Hematopoietic multipotent progenitor cell treated with erythropoietin and hydrocortisone succinate and interleukin-3 and kit ligand, for 15 days (in vitro differentiated cells): ENCODE measurements at regions not wholly inside any gene's neighbourhood (a gene's known extent, or its start where the extent isn't known, plus 50 kb on each side); places are given as distances from the start of the nearest gene placed in this dataset.

Experiments
- DNase-seq: peaks from one replicate; pipeline ENCODE4 v3.0.0-alpha.2; 2015; ENCODE audit warnings: low spot score

DNA sequence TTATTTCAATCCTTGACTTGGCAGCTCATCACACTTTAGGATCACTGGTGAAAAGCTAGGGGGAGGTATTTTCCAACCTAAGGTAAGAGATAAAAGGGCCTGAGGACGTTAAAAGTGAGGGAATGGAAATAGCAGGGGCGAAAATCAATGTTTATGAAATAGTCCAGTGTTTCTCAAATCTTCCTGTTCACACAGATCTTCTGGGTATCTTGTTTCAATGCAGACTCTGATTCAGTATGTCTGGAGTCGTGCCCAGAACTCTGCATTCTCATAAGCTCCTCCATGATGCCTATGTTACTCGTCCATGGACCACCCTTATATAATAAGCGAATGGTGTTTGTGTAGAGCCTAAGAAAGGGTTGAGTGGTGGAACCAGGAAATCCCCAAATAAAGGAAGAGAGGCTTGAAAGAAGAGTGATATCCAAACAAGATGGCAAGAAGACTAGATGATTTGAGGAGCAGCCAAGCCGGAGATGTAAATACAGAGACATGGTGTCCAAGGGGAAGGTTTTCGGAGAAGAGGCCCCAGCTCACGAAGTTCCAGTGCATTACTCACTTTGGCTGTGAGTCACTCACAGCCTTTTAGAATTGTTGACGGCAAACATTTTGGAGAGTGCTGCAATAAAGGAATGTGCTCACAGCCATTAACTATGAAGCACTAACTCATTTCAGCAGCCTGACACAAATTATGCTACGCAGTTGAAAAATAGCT is 215.6 kb upstream of the PPARGC1A start:
- DNase-seq = no peak

DNA sequence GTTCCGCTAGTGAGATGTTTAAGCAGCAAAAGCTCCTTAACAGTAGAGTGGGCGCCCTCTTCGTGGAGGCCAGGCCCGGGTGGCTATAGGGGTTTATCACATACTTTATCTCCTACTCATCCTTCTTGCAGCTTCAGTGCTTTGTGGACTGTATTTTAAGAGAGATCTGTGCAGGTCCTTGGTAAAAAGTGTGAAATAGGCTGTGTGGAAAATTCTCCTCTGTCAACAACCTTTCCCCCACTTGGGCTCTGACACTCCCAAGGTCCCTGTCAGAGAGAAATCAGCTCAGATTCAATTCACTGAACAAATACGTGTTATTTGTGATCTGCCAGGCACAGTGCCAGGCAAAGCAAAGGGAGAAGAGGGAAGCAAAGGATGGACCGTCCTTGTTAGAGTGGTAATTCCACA is 214.3 kb upstream of the PPARGC1A start:
- no peak for DNase-seq

GRCh38 chr4:24103434-24104157 is 213.7 kb upstream of the PPARGC1A start:
- no peak for DNase-seq

- DNase-seq = no peak
Measured at GRCh38 chr4:24102621-24103020, 212.8 kb upstream of the PPARGC1A start.

DNA sequence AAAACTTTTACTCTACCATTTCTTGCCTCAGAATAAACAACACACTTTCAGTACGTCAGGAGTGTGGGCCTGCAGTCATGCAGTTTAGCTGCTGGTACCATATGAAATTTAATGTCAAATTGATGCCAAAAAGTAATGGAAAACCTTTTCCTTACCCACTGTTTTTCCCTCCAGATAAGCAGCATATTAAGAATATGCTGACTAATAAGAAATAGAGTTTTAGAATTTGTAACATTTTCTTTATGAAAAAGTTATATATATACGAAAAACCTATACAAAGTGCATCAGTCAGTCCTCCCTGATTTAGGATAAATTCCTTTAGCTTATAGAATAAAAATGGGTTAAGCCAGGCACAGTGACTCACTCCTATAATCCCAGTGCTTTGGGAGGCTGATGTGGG is 206.8 kb upstream of the PPARGC1A start:
- no peak for DNase-seq

DNA sequence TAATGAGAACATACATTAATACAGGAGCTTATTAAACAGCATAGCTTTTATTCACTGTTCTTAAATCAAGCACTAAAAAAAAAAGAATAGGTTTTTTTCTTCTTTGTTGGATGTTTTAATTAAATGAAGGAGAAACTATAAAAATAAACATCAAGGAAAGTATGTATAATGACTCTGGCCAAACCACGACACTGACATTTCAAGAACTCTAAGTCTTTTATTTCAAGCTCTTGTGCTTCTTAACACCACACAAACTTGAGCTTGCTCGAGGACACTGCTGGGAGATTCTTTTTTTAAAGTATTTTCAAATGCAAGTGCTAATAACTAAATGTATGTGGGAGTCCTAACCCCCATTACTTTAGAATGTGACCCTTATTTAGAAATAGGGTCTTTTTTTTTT is 204.9 kb upstream of the PPARGC1A start:
- DNase-seq = no peak

DNA sequence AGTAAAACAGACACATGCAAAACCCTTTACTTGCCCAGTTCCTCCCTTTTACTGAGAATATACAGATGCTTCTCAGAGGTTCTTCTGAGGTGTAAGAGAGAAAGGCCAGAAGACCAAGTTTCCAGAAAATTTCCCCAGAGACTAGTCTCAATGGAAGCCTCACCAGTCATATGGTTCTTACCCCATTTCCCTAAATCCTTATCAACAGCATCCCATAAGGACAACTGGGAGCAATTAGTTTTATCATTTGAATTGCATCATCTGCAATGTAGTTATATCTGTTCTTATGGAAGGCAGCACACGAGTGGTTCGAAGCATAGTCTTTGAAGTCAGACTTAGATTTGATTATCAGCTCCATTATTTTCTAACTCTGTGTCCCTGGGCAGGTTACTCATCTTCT is 203.6 kb upstream of the PPARGC1A start:
- DNase-seq = no peak

DNA sequence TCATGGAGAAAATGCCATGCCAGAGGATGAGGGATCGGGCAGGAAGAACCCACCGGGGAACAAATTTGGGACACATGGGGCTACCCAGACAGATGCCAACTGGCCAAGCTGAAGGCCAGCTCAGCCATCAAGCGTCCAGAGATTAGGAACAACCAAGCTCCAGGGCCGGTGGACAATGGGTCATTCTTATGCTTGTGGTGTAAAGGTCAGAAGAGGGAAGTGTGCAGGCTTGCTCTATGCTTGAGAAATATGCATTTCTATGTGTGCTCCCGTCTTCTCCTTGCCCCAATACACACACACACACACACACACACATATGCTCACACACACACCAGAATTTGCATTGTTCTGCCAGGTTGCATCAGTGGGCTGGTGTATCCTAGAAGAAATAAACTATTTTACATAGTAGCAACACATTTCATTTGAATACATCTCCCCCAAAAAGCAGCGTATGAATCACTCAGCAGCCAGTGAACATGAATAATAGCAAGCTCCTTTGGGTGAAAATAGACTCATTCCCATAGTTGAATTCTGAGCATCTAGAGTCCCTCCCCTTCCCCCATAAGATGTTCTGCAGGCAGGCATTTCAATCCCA is 201.9 kb upstream of the PPARGC1A start:
- no peak for DNase-seq

- no peak for DNase-seq
Measured at GRCh38 chr4:24089851-24090534, 200.1 kb upstream of the PPARGC1A start.

DNA sequence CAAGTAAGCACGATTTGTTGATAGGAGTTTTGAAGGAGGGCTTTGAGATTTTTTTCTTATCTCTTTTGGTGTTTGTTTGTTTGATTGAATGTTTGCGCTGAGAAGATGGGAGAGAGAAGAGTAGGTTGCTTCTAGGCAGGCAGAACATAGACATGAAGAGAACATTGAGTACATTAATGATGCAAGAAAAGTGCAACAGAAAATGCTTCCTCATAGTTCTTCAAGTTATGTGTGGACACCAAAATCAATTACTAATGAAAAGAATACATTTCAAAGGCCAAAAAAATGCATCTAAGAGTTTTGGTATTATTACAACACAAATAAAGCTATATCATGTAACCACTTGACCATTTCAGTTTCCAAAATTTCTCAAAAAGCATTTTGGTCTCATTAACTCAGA is 191.0 kb upstream of the PPARGC1A start:
- DNase-seq = no peak

GRCh38 chr4:24078347-24078962 is 188.6 kb upstream of the PPARGC1A start:
- DNase-seq = no peak

DNA sequence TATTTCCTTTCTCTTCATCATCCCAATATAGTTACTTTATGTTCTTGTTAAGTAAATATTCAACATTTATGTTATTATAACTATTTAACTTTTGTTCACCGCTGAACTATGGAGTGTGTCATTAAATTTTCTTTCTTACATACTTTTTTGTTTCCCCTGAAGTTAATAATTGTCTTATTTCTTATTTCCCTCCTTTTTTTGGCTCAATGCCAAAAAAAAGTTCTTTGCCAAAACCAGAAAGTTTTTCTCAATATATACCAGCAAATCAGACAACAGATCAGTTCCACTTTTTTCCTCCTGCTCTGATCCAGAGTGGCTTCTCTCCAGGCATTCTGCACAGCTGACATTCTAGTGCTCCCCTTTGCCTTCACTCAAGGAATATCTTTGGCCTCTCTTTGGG is 187.0 kb upstream of the PPARGC1A start:
- peak; percentile 6 for DNase-seq

DNA sequence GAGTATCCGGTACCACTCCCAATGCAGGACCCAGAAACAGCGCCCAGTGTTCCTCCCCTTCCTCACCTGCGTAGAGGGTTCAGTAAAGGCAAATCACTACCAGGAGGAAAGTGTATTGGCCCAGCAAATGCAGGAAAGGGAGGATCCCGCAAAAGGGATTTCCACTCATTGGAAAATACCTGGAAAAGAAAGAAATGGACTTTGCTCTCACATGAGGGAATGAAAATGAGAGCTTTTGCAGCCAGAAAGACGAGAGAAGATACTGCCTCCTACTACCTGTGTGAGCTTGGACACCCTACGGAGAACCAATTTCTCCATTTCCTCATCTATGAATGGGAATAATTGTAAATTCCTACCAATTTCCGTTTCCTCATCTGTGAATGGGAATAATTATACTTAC is 184.1 kb upstream of the PPARGC1A start:
- DNase-seq = no peak

DNA sequence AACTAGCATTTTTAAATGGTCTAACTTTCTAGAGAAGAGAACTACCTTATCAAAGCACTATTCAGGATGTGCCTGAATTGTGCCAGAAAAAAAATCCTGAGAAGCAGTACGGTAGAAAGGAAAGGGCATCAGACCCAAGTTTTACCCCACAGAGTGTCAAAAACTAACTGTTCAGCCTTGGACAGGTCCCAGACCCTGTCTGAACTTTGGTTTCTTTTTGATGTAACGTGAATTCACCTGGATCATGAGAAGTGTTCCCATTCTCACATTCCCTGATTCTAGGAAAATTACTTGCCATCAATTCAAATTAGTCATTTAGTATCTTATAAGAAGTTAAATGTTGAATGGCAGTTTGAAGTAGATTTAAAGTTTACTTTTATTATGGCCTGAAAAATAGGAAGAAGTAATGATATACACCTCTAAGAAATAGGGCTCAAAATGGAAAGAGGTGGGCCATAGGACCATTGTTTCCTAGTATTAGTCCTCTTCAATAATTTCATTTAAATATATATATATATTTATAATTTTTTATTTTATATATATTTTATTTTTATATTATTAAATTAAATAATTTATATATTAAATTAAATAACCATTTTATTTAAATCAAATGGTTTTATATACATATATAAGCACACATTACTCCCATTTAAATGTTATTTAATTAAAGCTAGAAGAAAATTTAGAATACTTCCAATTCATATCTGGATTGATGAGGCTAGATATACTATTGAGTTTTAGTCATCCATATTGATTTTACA is 181.9 kb upstream of the PPARGC1A start:
- no peak for DNase-seq

DNA sequence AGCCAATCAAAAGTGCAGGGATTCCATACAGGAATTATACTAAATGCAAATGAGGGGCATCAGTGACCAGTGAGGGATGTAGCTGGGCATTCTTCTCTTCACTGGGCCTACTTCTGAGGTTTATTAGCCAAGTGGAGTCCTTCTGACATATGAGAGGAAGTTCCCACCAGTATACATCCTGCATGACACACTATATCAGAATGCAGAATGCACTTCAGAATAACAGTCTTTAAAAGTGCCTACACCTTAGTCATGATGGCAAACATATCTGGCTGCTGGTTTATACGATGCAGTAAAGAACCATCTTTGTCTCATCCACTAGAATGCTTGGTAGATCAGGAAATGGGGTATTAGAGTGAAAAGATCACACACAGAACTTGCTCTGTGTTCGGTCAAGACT is 180.3 kb upstream of the PPARGC1A start:
- DNase-seq = no peak

DNA sequence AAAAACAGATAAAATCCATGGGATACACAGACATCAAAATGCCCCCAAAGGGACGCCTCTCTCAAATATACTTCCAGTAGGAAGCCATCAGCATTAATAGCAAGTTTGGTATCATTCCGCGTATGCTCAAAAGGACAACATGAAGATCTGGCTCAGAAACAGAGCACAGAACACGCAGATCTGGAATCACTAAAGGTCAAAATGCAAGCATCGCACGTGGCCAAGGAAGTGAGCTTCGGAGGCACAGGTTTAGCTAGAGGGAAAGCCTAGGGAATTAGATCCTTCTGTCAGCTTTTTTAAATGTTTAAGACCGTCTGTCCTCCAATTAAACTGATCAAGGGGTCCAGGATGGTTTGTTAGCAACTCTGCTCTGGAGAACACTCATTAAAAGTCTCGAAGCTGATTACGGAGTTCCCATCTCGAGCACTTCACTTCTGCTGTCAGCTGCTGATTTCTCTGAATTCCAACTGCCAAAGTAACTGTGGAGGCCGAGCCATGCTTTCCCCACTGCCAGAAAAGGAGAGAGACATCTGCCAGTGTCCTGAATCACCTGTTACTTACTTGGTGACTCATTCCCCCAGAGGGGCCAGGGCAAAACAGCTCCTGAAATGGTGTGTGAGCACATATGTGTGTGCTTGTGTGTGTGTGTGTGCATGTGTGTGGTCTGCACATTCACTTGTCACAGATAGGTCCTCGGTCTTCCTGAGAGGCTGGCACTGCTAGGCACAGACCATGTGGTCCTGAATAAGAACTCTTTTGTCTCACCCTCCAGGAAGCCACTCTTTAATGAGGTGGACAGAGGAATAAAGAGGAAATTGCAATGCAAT is 177.7 kb upstream of the PPARGC1A start:
- DNase-seq = no peak

DNA sequence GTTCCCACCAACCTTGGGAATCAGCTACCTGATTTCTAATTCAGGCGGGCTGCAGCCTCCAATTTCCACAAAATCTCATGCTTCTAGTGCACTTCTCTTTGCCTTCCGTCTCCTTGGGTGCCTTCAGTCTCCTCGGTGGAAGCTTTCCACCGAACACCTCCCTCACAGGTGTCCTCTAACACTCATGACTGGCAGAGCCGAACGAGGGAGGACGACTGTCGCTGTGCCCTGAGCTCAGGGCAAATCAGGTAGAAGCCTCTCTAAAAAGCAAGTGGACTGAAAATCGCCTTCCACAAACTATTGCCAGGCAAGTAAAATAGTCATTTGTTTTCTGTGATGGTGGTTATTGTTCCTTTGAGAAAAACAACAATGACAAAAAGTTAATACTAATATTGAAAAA is 176.1 kb upstream of the PPARGC1A start:
- no peak for DNase-seq

GRCh38 chr4:24063731-24064130 is 173.9 kb upstream of the PPARGC1A start:
- DNase-seq = no peak

- DNase-seq = no peak
Measured at GRCh38 chr4:24060932-24061331, 171.1 kb upstream of the PPARGC1A start.

- no peak for DNase-seq
Measured at GRCh38 chr4:24059839-24060238, 170.0 kb upstream of the PPARGC1A start.
